HG03039 (cell line): ENCODE measurements at regions not wholly inside any gene's neighbourhood (a gene's known extent, or its start where the extent isn't known, plus 50 kb on each side); places are given as distances from the start of the nearest gene placed in this dataset.
"Not testable (repeated sequence)": the region's sequence is repeated elsewhere in the genome, so short reads cannot be mapped to it uniquely, and the experiment has no call there.

Experiments used
- ATAC-seq: cut with Tn5 transposase; IDR thresholded peaks from one replicate; pipeline ENCODE4 v1.9.1; 2021; ENCODE audit warnings: mild to moderate bottlenecking, moderate library complexity; ENCODE audit not compliant: unreplicated experiment

DNA sequence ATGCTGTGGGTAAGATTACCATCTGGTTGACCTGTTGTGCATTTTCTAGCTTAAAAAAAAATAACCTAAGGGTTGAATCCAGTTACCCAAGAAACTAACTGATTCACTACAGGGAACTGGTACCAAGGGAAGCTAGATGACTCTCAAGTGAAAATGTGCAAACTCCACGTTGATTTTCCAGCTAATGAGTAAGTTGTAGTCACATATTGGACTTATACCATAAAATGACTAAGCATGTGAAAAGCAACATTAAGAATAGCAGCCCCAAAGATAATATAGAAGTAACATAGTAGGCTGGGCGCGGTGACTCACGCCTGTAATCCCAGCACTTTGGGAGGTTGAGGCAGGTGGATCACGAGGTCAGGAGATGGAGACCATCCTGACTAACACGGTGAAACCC, 270.9 kb downstream of the SPRY1 start:
- ATAC-seq, result no peak

DNA sequence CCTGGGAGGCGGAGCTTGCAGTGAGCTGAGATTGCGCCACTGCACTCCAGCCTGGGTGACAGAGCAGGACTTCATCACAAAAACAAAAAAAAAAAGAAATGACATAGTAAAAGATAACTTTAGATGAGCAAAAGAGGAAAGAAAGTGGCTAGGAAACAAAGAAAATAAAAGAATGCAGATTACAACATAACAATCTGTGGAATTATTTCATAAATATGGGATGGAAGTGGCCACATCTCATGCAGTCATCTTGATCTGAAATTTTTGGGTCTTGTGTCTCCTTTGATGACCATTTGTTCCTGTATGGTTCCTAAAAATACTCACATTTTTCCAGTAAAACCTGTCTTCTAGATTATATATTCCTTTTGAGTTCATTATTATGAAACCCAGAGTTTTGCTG, 271.4 kb downstream of the SPRY1 start:
- ATAC-seq, result no peak

GRCh38 chr4:123671636-123672404, 275.2 kb downstream of the SPRY1 start:
- peak; percentile 93 for ATAC-seq

DNA sequence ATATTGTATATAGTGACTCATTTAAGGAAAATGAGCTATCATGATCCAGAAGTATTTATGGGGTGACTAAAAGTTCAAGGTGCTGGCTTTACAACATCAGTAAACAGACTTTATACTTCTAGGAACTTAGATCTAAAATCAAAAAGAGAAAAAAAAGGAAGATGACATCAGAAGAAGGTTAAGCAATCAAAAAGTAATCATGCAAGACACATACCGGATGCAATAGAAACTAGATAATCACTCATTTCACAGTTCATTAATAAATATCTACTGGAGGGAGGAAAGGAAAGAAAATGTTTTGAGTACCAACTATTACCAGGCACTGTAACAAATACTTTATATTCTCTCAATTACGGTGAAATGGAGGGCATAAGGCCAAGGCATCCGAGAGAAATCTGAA, 276.4 kb downstream of the SPRY1 start:
- ATAC-seq, result no peak

DNA sequence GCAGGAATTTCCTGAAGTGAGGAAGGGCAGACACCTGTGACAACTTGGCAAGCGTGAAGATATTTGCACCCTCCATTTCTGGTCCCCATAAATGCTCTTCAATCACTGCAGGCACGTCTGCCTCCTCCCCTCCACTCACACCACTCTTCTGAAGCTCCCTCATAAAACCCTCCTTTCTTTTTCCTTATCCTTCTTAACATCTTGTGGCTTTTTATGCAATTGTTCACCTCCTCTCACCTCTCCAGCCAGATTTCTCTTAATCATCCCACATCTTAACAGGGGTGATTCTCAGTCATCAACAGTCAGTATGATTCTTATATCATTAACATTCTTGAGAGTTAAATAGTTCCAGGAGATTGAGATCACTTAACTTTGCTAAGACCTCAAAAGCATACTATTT, 277.4 kb downstream of the SPRY1 start:
- no peak for ATAC-seq

GRCh38 chr4:123674762-123675465, 278.3 kb downstream of the SPRY1 start:
- ATAC-seq, result no peak

GRCh38 chr4:123675567-123675966, 279.0 kb downstream of the SPRY1 start:
- no peak for ATAC-seq

DNA sequence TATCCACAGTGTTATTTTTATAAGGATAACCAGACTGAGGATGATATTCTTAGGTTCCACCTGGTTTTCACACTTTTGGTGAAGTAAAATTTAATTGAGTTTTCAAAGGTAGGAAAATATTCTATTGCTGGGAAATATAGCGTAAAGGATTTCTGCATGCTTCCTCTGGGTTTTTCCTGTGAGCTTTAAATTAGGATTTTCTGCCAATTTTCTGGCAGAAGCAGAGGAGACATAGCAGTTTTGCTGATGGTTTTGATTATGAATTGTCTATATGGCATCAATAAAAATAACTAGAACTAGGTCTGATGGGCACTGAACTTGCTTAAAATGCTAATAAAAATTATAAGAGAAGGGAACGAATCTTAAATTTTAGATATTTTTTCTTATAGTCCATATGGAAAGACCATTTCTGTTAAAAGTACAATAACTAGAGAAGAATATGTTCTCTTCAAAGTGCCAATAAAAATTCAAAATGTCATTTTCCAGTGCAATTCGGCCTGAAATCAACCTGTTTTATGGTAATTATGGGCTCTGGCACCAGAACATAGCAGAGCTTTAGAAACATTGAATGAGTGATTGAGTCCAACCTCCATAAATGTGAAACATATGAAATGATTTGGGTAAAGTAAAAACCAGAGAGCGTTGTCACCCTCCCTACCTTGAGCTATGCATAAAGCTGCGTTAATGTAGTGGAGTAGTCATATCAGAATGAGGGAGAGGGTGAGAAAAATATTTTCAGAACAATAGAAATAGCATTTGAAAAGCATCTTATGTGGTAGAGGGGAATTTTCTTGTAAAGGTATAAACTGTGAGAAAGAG, 279.7 kb downstream of the SPRY1 start:
- ATAC-seq, result no peak

DNA sequence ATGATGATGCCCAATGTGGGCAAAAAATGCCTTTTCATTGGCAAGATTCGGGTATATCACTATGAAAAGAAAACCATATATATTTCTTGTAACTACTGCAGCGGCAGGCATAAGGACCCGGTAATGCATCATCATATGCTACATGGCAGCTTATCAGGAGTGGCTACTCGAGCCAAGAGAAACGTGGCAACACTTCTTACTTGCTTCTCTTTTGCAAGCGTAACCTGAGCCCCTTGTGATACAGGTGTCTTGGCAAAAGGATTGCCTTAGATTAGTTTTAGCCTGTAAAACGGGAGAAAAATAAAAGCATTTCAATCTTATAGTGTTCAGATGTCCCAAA, 280.3 kb downstream of the SPRY1 start:
- no peak for ATAC-seq

GRCh38 chr4:123682931-123683330, 286.3 kb downstream of the SPRY1 start:
- ATAC-seq, result no peak

DNA sequence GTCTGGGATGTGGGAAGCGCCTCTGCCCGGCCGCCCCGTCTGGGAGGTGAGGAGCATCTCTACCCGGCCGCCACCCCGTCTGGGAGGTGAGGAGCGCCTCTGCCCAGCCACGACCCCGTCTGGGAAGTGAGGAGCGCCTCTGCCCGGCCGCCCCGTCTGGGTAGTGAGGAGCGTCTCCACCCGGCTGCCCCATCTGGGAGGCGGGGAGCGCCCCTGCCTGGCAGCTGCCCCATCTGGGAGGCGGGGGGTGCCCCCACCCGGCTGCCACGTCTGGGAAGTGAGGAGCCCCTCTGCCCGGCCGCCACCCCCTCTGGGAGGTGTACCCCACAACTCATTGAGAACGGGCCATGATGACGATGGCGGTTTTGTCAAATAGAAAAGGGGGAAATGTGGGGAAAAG, 288.3 kb downstream of the SPRY1 start:
- not testable (repeated sequence) for ATAC-seq

DNA sequence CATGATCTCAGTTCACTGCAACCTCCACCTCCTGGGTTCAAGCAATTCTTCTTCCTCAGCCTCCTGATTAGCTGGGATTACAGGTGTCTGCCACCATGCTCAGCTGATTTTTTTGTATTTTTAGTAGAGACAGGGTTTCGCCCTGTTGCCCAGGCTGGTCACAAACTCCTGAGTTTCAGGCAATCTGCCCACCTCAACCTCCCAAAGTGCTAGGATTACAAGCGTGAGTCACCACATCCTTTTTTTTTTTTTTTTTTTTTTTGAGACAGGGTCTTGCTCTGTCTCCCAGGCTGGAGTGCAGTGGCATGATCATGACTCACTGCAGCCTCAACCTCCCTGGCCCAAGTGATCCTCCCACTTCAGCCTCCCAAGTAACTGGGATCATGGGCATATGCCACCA, 298.9 kb downstream of the SPRY1 start:
- not testable (repeated sequence) for ATAC-seq

GRCh38 chr4:123696687-123697086, 300.1 kb downstream of the SPRY1 start:
- ATAC-seq, result no peak

DNA sequence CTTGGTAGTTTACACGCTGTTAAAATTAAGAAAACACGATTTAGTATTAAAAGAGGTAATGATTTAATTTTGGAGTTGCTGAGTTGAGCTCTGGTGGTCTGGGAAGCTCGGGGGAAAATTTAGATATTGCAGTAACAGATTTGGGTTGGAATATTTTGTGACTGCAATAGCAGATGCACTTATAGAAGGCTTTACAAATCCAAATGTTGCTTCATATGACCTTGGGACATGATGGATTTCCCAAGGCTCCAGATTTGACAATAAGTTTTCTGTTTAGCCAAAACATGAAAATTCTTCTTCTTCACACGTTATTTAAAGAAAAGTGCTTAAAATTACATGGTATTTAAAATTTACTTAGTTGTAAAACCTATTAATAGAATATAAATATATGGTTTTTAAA, 302.0 kb downstream of the SPRY1 start:
- ATAC-seq, result no peak

GRCh38 chr4:123699880-123700771, 303.5 kb downstream of the SPRY1 start:
- no peak for ATAC-seq

GRCh38 chr4:123701131-123701575, 304.6 kb downstream of the SPRY1 start:
- ATAC-seq, result no peak

GRCh38 chr4:123705419-123705818, 308.8 kb downstream of the SPRY1 start:
- ATAC-seq, result no peak

DNA sequence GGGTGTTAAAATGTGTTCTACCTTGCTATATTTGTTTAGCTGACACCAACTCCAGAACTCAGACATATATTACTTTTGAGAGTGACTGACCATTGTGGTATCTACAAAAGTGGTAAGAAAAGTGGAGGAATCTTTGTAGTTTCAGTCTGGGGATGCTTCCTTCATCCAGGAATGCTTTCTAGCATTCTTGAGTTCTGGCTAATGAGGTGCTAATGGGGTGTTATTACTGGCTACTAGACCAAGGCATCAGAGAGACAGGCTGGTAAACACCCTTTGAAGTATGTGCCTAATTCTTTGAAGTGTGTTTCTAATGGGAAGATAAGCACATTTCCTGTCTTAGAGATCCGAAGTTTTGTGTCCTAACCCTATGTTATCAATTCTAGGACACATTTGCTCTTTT, 310.4 kb downstream of the SPRY1 start:
- ATAC-seq, result no peak

GRCh38 chr4:123708902-123709301, 312.3 kb downstream of the SPRY1 start:
- no peak for ATAC-seq

DNA sequence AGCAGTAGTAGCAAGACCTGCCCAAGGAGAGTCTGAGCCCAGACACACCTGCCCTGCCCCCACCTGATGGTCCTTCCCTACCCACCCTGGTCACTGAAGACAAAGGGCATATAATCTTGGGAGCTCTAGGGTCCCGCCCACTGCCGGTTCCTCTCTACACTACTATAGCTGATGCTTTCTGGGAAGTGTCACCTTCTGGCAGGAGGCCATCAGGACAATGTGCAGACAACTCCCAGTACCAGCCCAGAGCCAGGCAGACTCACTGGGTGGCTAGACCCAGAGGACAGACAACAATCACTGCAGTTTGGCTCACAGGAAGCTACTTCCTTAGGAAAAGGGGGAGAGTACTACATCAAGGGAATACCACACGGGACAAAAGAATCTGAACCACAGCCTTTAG, 312.7 kb downstream of the SPRY1 start:
- no peak for ATAC-seq

- ATAC-seq, result no peak
Observed at GRCh38 chr4:123731035-123731434, 334.4 kb downstream of the SPRY1 start.
